ENCODE measurements at regions not wholly inside any gene's neighbourhood (a gene's known extent, or its start where the extent isn't known, plus 50 kb on each side); places are given as distances from the start of the nearest gene placed in this dataset.

DNA sequence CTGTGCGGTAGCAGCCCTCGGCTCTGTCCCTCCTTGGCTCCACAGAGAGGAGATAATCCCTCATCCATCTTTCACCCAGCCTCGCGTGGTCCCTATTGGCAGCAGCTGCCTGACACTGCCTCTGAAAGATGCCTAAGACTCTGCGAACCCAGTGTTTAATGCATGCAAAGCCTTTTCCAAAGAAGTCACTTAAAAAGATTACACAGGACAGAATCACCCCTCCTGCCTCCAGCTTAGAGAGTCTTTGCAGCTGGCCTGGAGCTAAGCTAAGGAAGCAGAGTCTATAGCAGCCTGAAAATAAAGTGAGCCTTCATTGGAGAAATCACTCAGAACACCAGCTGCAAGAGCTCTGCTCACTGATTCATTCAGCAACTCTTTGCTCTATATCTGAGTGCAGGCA lies 247.2 kb downstream of the SHQ1 start:
- TF ChIP-seq, protein P1, sequence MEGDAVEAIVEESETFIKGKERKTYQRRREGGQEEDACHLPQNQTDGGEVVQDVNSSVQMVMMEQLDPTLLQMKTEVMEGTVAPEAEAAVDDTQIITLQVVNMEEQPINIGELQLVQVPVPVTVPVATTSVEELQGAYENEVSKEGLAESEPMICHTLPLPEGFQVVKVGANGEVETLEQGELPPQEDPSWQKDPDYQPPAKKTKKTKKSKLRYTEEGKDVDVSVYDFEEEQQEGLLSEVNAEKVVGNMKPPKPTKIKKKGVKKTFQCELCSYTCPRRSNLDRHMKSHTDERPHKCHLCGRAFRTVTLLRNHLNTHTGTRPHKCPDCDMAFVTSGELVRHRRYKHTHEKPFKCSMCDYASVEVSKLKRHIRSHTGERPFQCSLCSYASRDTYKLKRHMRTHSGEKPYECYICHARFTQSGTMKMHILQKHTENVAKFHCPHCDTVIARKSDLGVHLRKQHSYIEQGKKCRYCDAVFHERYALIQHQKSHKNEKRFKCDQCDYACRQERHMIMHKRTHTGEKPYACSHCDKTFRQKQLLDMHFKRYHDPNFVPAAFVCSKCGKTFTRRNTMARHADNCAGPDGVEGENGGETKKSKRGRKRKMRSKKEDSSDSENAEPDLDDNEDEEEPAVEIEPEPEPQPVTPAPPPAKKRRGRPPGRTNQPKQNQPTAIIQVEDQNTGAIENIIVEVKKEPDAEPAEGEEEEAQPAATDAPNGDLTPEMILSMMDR (IDR thresholded peaks at IDR 0.05; ENCODE audit: control extremely low read depth in 1 of 3, insufficient read depth in 1 of 3, low read depth in 1 of 3, low read length in 3 of 3) = no peak
- TF ChIP-seq EZH2 (IDR thresholded peaks at IDR 0.05; ENCODE audit: low read depth, low read length, severe bottlenecking) = no peak
- TF ChIP-seq TAF1 (IDR thresholded peaks at IDR 0.05; ENCODE audit: low read depth, low read length) = no peak
- no peak for TF ChIP-seq CHD1 (IDR thresholded peaks at IDR 0.05; ENCODE audit: low read depth, low read length)
- no peak for TF ChIP-seq SIN3A (conservative IDR thresholded peaks at IDR 0.05 in 1 of 2, IDR thresholded peaks at IDR 0.05 in 1 of 2; ENCODE audit: low read depth in 1 of 2, low read length in 2 of 2)

Measured in H1 (cell line).